HCT116 (cell line): ENCODE measurements at regions not wholly inside any gene's neighbourhood (a gene's known extent, or its start where the extent isn't known, plus 50 kb on each side); places are given as distances from the start of the nearest gene placed in this dataset.
A peak's percentile ranks its signal among the peaks of the same experiment; 100 is the strongest.

Source experiments
- ATAC-seq: fragments of 200-7000 bp; cut with Tn5 transposase; 2 replicates; pipeline ENCODE4 v1.9.1; 2020; ENCODE audit warnings: mild to moderate bottlenecking, moderate library complexity
- BruUV-seq: library from RNA; stranded (reverse); fragments of 400-500 nt; replicated peaks from 2 replicates; lab custom pipeline; 2021; lab: Mats Ljungman, UMichigan
- CTCF ChIA-PET: fragments of 300-600 bp; sonication (Branson Sonifier 250); formaldehyde crosslinking; loops from one replicate; lab custom pipeline; 2021; ENCODE audit warnings: antibody characterized with exemption; lab: Charles Lee
- POLR2A ChIA-PET: fragments of 300-600, 350-600 bp; sonication (Branson Sonifier 250); formaldehyde crosslinking; loops from one replicate; lab custom pipeline; 2021; ENCODE audit warnings: antibody characterized with exemption; lab: Charles Lee
- RAD21 ChIA-PET, 2 experiments: fragments of 300-600 bp; sonication (Branson Sonifier 250); formaldehyde crosslinking; loops; one replicate each; lab custom pipeline; 2023; ENCODE audit warnings: low total read pairs in 2 of 2; ENCODE audit not compliant: uncharacterized antibody in 2 of 2, unreplicated experiment in 2 of 2, low non-redundant PET in 1 of 2; lab: Charles Lee
- DNase-seq: peaks from one replicate; pipeline ENCODE4 v3.0.0-alpha.2; 2010; ENCODE audit warnings: low read depth, low spot score
- H2AFZ ChIP-seq: fragments of 200-600 bp; shearing (Covaris generic), sonication (generic); 2 replicates; pipeline ENCODE4 v1.6.1; 2017; ENCODE audit warnings: low read depth, mixed run types, mixed read lengths, antibody characterized with exemption, low read length; ENCODE audit not compliant: poor library complexity, severe bottlenecking
- H3K27ac ChIP-seq: 2 replicates; pipeline ENCODE4 v1.5.1; 2012; ENCODE audit warnings: low read depth, low read length
- H3K27me3 ChIP-seq: fragments of 200-600 bp; sonication (generic); 2 replicates; pipeline ENCODE4 v1.6.1; 2016; ENCODE audit warnings: mixed run types, low read length, mixed read lengths; ENCODE audit not compliant: insufficient read depth
- H3K36me3 ChIP-seq, 2 experiments: fragments of 200-500 bp in 1 of 2; fragments of 200-600 bp in 1 of 2; sonication (Bioruptor generic) in 1 of 2; sonication (generic) in 1 of 2; 2 replicates each; pipeline versions ENCODE4 v1.5.1 to v1.6.1; 2014 to 2016; ENCODE audit warnings: low read length in 2 of 2, inconsistent platforms in 1 of 2, mixed read lengths in 1 of 2, mixed run types in 1 of 2; ENCODE audit not compliant: insufficient read depth in 2 of 2, control insufficient read depth in 1 of 2
- H3K4me1 ChIP-seq, 2 experiments: fragments of 200-600 bp in 1 of 2; sonication (generic) in 1 of 2; 2 replicates each; pipeline versions ENCODE4 v1.5.1 to v1.6.1; 2012 to 2017; ENCODE audit warnings: low read length in 2 of 2, inconsistent platforms in 1 of 2, mild to moderate bottlenecking in 1 of 2, mixed read lengths in 1 of 2, mixed run types in 1 of 2, moderate library complexity in 1 of 2; ENCODE audit not compliant: insufficient read depth in 2 of 2, control insufficient read depth in 1 of 2
- H3K4me2 ChIP-seq: fragments of 200-600 bp; sonication (generic); 2 replicates; pipeline ENCODE4 v1.6.1; 2017; ENCODE audit warnings: mixed run types, low read length, mixed read lengths
- H3K4me3 ChIP-seq, 2 experiments: fragments of 200-600 bp in 1 of 2; sonication (generic) in 1 of 2; replicated peaks in 1 of 2; 2 replicates each; pipeline ENCODE4 v1.5.1; 2011 to 2016; ENCODE audit warnings: low read length in 2 of 2, control low read depth in 1 of 2, low read depth in 1 of 2, mild to moderate bottlenecking in 1 of 2, mixed read lengths in 1 of 2, mixed run types in 1 of 2
- H3K79me2 ChIP-seq: fragments of 200-600 bp; sonication (generic); 2 replicates; pipeline ENCODE4 v1.6.1; 2017; ENCODE audit warnings: mild to moderate bottlenecking, mixed run types, low read length, moderate library complexity, mixed read lengths; ENCODE audit not compliant: insufficient read depth
- H3K9ac ChIP-seq: fragments of 200-600 bp; sonication (generic); 2 replicates; pipeline ENCODE4 v1.6.1; 2016; ENCODE audit warnings: low read length, mixed read lengths
- H3K9me2 ChIP-seq: fragments of 200-600 bp; sonication (generic), shearing (Covaris generic); 2 replicates; pipeline ENCODE4 v1.6.1; 2017; ENCODE audit warnings: mixed run types, mild to moderate bottlenecking, moderate library complexity; ENCODE audit not compliant: insufficient read depth
- H3K9me3 ChIP-seq, 2 experiments: fragments of 200-500 bp in 1 of 2; fragments of 200-600 bp in 1 of 2; sonication (Bioruptor generic) in 1 of 2; sonication (generic) in 1 of 2; 2 replicates each; pipeline ENCODE4 v1.6.1; 2014 to 2017; ENCODE audit warnings: low read length in 2 of 2, mixed read lengths in 2 of 2, inconsistent platforms in 1 of 2, low read depth in 1 of 2, mild to moderate bottlenecking in 1 of 2, mixed run types in 1 of 2, moderate library complexity in 1 of 2; ENCODE audit not compliant: control insufficient read depth in 1 of 2, insufficient read depth in 1 of 2
- H4K20me1 ChIP-seq: fragments of 200-600 bp; sonication (generic), shearing (Covaris generic); 2 replicates; pipeline ENCODE4 v1.6.1; 2017; ENCODE audit warnings: mixed run types, mild to moderate bottlenecking, moderate library complexity; ENCODE audit not compliant: insufficient read depth
- CEBPB ChIP-seq: IDR thresholded peaks from 2 replicates; pipeline ENCODE4 v1.6.1; 2012; ENCODE audit warnings: low read depth
- CTCF ChIP-seq, 3 experiments: fragments of 200-600 bp in 1 of 3; sonication (generic) in 1 of 3; IDR thresholded peaks in 2 of 3; conservative IDR thresholded peaks in 1 of 3; 2 replicates each; pipeline ENCODE4 v1.5.1; 2012 to 2017; ENCODE audit warnings: low read depth in 2 of 3, low read length in 2 of 3, antibody characterized with exemption in 1 of 3, borderline replicate concordance in 1 of 3, control low read depth in 1 of 3, mild to moderate bottlenecking in 1 of 3, mixed read lengths in 1 of 3, mixed run types in 1 of 3, moderate library complexity in 1 of 3; ENCODE audit not compliant: insufficient read depth in 1 of 3
- ELF1 ChIP-seq: IDR thresholded peaks from 2 replicates; pipeline ENCODE4 v1.6.1; 2012; ENCODE audit warnings: low read depth, borderline replicate concordance
- JUND ChIP-seq: IDR thresholded peaks from 2 replicates; pipeline ENCODE4 v1.6.1; 2012
- MAX ChIP-seq: IDR thresholded peaks from 2 replicates; pipeline ENCODE4 v1.6.1; 2012
- POLR2AphosphoS5 ChIP-seq: IDR thresholded peaks from 2 replicates; pipeline ENCODE4 v1.6.1; 2011; ENCODE audit warnings: mild to moderate bottlenecking, low read depth, low read length, moderate library complexity
- RAD21 ChIP-seq: IDR thresholded peaks from 2 replicates; pipeline ENCODE4 v1.6.1; 2012; ENCODE audit warnings: low read depth, mild to moderate bottlenecking
- REST ChIP-seq: IDR thresholded peaks from 2 replicates; pipeline ENCODE4 v1.6.1; 2012; ENCODE audit warnings: low read depth
- TCF7L2 ChIP-seq: IDR thresholded peaks from 2 replicates; pipeline ENCODE4 v1.7.0; 2011; ENCODE audit warnings: borderline replicate concordance, inconsistent platforms; ENCODE audit not compliant: insufficient read depth, insufficient read length; ENCODE audit errors: extremely low read depth
- YY1 ChIP-seq: IDR thresholded peaks from 2 replicates; pipeline ENCODE4 v1.6.1; 2011; ENCODE audit warnings: low read length, low read depth, moderate library complexity, mild to moderate bottlenecking; ENCODE audit not compliant: insufficient replicate concordance; ENCODE audit errors: extremely low read depth
- ZBTB33 ChIP-seq: IDR thresholded peaks from 2 replicates; pipeline ENCODE4 v1.6.1; 2011; ENCODE audit warnings: mild to moderate bottlenecking, low read length, moderate library complexity; ENCODE audit not compliant: insufficient replicate concordance; ENCODE audit errors: extremely low read depth
- ZFX ChIP-seq: fragments of 450-650 bp; IDR thresholded peaks from 2 replicates; pipeline ENCODE4 v1.6.1; 2017
- intact Hi-C: fragments of 100-400 bp; cut with micrococcal nuclease; formaldehyde crosslinking; loops from 2 replicates; pipeline ENCODE4 v1.10.0; 2022

- no TSS peak for BruUV-seq
- ChIA-PET CTCF (no interaction called here), POLR2A (no interaction called here), RAD21 (no interaction called here)
- no peaks in the 10 kb centered on the region for H4K20me1 ChIP-seq
- H3K27me3 ChIP-seq = no peaks in the 10 kb centered on the region
- H2AFZ ChIP-seq = peak overlapping the region; percentile 63
- intact Hi-C loops = no loop called here
- H3K4me1 ChIP-seq = no peaks in the 10 kb centered on the region
- TF ChIP-seq JUND (no peak), ELF1 (no peak), RAD21 (no peak), CEBPB (no peak), ZBTB33 (no peak), CTCF (IDR thresholded peaks at IDR 0.05 in 2 of 3, conservative IDR thresholded peaks at IDR 0.05 in 1 of 3; ENCODE audit: borderline replicate concordance in 1 of 3, insufficient read depth in 1 of 3, low read depth in 2 of 3, low read length in 2 of 3) (no peak), YY1 (no peak), MAX (no peak), POLR2AphosphoS5 (no peak), REST (no peak), TCF7L2 (no peak), ZFX (no peak)
- no peaks in the 10 kb centered on the region for H3K79me2 ChIP-seq
- H3K9ac ChIP-seq = no peak overlapping the region
- DNase-seq = no peak
- no peak for ATAC-seq
- no peak overlapping the region for H3K4me3 ChIP-seq
- H3K9me2 ChIP-seq = no peaks in the 10 kb centered on the region; the same call in 1 of the 2 replicates
- no peak overlapping the region for H3K27ac ChIP-seq
- no peaks in the 10 kb centered on the region for H3K9me3 ChIP-seq
- H3K36me3 ChIP-seq = no peaks in the 10 kb centered on the region
- H3K4me2 ChIP-seq = no peak overlapping the region
Measured at GRCh38 chr2:52264911-52265310, 1233.0 kb upstream of the NRXN1 start.
